ENCODE measurements at regions not wholly inside any gene's neighbourhood (a gene's known extent, or its start where the extent isn't known, plus 50 kb on each side); places are given as distances from the start of the nearest gene placed in this dataset.

DNA sequence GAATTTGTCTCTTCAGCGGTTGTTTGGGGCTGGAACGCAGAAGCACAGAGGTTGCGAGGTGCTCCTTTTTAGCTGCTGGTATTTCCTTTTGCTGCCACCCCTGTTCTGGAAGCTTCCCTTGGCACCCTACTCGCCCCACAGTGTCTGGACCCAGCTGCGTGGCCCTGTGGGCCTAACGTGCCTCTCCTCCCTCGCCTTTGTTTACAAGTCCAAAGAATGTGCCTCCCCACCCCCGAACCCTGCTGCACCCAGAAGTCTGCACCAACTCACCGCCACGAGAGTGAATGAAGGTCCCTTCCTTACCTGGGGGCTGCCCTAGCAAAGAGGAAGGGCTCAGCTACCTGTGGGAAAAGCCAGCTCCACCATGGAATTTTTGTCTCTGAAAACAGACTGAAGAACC, 139.7 kb upstream of the RPS6KA2 start:
- DNase-seq, result peak; percentile 60
- Histone ChIP-seq H3K4me3 (ENCODE audit: insufficient read depth, low read depth, low read length) (no peak overlapping the region), H3K27me3 (ENCODE audit: control insufficient read depth, insufficient read depth, low read length) (no peaks in the 10 kb centered on the region), H3K36me3 (replicated peaks; ENCODE audit: control insufficient read depth, insufficient read depth, low read length) (no peaks in the 10 kb centered on the region)

DNA sequence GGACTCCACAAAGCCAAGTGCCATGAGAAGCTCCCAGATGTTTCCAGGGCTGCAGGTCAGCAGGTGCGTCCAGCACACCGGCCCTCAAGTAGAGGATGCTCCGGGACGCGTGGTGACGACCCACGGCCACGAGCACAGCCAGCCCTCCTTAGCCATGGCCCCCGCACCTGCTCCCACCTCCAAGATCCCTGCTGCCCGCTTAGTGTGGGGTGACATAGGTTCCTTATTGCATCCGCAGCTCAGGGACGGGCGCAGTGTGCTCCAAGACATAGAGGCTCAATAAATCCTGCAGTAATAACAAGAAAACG, 138.1 kb upstream of the RPS6KA2 start:
- H3K27me3 ChIP-seq (ENCODE audit: control insufficient read depth, insufficient read depth, low read length), result no peaks in the 10 kb centered on the region
- no peak for DNase-seq
- no peak overlapping the region for H3K4me3 ChIP-seq (ENCODE audit: insufficient read depth, low read depth, low read length)
- H3K36me3 ChIP-seq (replicated peaks; ENCODE audit: control insufficient read depth, insufficient read depth, low read length), result no peaks in the 10 kb centered on the region

DNA sequence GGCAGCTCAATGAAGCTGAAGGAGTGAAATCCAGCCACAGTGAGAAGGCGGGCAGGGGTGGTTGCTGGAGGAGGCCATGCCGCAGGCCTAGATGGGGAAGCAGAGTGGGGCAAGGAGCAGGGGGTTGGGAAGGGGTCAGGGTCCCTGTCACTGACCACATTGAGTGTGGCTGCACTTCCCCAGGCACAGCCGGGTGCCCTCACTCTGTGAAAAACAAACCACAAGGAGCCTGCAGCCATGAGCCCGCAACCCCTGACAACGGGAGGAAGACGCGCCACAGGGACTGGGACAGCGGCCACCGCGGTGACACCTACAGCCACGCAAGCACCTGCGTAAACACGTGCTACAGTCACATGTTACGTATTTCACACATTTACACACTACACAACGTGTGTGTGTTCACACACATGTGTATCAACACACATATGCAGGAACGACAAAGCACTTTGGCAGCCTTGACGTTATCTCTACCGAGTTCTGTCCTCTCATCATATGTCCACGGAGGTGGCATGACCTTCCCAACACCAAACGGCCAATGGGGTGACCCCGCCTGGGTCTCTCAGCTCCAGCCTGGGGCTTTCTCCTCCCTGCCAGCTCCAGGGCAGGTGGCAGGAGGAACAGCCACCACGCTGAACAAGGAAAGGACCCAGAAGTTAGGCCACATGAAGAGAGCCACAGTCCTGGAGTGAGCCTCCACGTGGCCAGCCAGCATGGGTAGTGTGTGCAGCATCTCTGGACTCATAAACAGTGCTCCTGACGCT, 137.6 kb upstream of the RPS6KA2 start:
- DNase-seq, result no peak
- Histone ChIP-seq H3K27me3 (ENCODE audit: control insufficient read depth, insufficient read depth, low read length) (no peaks in the 10 kb centered on the region), H3K4me3 (ENCODE audit: insufficient read depth, low read depth, low read length) (no peak overlapping the region), H3K36me3 (replicated peaks; ENCODE audit: control insufficient read depth, insufficient read depth, low read length) (no peaks in the 10 kb centered on the region)

DNA sequence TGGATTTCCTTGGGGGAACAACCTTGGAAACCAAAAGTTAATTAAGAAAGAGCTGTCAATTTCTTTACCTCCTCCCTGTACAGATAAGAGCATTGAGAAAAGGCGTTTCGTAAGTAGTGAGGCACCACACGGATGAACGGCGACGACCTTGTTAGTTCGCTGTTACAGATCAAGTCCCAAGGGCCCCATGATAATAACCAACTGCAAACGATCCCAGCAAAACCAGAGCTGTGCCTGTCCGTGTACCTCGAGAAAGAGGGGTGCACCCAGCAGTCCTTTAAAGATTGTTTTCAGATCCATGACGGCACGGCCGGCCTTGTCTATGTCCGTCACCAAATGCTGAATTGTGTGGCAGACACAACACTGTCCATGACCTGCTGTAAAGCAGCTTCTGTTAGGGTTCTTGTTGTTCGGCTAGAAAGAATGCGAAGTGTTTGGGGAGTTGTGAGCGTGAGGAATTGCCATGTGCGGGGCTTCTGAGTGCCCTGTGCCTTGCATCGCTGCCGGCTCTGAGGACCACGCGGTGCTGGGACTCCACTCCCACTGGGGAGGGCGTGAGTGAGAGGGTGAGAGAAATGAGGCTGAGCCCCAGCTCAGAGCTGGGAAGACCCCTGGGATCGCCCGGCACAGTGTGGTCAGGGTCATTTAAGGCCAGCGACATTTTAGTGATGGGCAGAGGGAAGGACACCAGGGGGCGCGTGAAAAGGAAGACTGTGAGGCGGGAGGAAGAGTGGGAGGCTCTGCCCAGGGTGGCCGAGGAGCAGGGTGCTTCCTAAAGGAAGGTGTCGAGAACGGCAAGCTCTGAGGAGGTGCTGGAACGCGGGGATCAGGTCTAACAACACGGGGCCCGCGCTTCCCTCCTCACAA, 136.8 kb upstream of the RPS6KA2 start:
- H3K27me3 ChIP-seq (ENCODE audit: control insufficient read depth, insufficient read depth, low read length), result no peaks in the 10 kb centered on the region
- H3K4me3 ChIP-seq (ENCODE audit: insufficient read depth, low read depth, low read length), result no peak overlapping the region
- no peaks in the 10 kb centered on the region for H3K36me3 ChIP-seq (replicated peaks; ENCODE audit: control insufficient read depth, insufficient read depth, low read length)
- peak; percentile 66 for DNase-seq

DNA sequence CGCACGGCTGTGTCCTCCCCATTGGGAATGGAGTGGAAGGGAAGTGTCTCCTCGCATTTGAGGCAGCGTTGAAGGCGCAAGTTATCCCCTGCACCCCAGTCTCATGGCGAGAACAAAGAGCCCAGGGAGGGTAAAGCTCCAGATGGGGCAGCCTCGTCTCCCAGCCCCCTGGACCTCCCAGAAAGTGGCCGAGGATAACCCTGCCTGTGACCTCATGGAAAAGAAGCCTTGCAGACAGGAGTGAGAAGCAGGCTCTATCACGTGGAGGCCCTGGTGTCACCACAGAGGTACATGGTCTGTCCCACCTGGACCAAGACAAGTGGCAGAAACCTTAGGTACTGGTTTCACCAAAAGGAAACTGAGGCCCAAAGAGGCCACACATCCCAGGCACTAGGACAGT, 134.8 kb upstream of the RPS6KA2 start:
- no peak overlapping the region for H3K4me3 ChIP-seq (ENCODE audit: insufficient read depth, low read depth, low read length)
- DNase-seq, result no peak
- no peaks in the 10 kb centered on the region for H3K36me3 ChIP-seq (replicated peaks; ENCODE audit: control insufficient read depth, insufficient read depth, low read length)
- no peaks in the 10 kb centered on the region for H3K27me3 ChIP-seq (ENCODE audit: control insufficient read depth, insufficient read depth, low read length)

DNA sequence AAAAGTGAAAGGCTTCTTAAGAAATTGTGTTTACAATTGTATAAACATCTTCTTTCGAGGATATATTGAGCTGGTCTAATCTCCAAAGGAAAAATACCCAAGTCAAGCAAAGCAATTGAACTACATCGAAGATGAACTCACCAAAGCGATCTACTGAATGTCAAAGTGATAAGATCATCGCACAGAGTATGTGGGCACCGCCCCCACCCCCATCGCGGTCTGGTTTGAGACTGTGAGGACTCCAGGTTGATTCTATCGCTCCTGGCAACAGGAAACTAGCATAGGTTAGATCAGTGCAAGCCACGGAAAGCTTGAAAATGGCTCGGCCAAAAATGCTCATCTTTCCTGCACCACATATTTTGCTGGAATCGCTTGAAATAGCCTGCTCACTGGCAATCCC, 133.2 kb upstream of the RPS6KA2 start:
- DNase-seq, result no peak
- H3K27me3 ChIP-seq (ENCODE audit: control insufficient read depth, insufficient read depth, low read length), result no peaks in the 10 kb centered on the region
- H3K36me3 ChIP-seq (replicated peaks; ENCODE audit: control insufficient read depth, insufficient read depth, low read length), result no peaks in the 10 kb centered on the region
- H3K4me3 ChIP-seq (ENCODE audit: insufficient read depth, low read depth, low read length), result no peak overlapping the region

DNA sequence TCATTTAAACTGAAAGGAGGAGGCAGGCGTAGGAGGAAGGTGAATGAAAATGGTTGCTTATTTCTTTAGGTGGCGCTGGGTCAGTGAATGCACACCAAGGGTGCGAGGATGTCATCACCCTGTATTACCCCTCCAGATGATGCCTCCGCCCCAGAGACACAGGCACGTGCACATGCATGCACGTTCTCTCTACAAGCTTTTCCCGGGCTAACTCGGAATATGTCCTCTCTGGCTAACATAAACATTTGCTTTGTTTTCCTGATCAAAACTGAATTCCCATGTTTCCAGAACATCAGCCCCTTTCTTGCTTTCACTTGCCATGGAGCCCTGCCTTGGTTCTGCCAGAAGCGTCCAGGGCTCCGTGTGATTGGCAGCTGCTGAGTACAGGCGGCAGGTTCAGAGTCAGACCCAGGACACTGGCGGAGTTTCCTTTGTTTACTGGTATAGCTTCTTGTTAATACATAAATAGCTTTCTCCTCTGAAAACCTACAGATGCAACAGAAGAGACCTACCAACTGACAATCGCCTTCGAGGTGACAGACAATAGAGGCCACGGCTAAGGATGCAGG, 131.2 kb upstream of the RPS6KA2 start:
- no peak overlapping the region for H3K4me3 ChIP-seq (ENCODE audit: insufficient read depth, low read depth, low read length)
- no peaks in the 10 kb centered on the region for H3K27me3 ChIP-seq (ENCODE audit: control insufficient read depth, insufficient read depth, low read length)
- H3K36me3 ChIP-seq (replicated peaks; ENCODE audit: control insufficient read depth, insufficient read depth, low read length), result no peaks in the 10 kb centered on the region
- DNase-seq, result peak; percentile 50

DNA sequence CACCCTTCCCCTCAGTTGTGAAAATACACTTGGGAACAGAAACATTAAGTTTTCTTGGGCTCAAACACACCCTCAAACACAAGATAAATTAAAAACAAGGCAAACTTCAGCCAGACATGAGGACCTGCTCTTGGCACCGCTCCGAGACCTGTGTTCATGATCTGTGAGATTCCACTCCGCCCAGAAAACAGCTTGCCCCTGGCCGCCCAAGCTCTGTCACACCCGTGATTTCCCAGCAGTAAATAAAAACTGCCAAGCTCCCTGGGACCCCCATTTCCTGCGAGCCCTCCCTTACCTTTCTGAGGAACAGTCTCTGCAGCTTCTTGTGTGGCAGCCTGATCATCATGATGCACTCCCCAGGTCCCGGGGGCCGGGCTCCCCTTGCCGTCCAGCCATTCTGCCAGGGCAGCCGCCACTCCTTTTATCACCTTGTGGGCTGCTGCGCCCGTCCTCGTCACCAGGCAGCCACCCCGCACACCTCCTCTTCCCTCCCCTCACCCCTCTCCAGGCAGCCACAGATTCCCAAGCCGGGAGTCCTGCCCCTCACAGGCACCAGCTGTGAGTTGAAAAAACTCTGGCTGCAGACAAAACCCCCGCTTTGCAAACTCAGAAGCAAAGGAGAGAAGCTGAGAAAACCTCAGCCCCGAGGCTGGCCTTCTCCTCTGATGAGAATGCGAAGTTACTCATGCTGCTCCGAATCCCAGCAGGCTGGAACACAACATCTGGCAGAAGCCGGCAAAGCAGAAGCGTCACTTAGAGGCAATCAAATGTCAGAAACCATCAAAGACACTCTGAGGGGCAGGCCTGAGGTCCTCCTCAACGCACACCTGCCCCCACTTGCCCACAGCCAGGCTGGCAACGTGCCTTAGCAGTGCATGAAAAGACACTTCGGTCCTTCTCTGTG, 130.4 kb upstream of the RPS6KA2 start:
- no peak overlapping the region for H3K4me3 ChIP-seq (ENCODE audit: insufficient read depth, low read depth, low read length)
- peak; percentile 76 for DNase-seq
- H3K27me3 ChIP-seq (ENCODE audit: control insufficient read depth, insufficient read depth, low read length), result no peaks in the 10 kb centered on the region
- H3K36me3 ChIP-seq (replicated peaks; ENCODE audit: control insufficient read depth, insufficient read depth, low read length), result no peaks in the 10 kb centered on the region

DNA sequence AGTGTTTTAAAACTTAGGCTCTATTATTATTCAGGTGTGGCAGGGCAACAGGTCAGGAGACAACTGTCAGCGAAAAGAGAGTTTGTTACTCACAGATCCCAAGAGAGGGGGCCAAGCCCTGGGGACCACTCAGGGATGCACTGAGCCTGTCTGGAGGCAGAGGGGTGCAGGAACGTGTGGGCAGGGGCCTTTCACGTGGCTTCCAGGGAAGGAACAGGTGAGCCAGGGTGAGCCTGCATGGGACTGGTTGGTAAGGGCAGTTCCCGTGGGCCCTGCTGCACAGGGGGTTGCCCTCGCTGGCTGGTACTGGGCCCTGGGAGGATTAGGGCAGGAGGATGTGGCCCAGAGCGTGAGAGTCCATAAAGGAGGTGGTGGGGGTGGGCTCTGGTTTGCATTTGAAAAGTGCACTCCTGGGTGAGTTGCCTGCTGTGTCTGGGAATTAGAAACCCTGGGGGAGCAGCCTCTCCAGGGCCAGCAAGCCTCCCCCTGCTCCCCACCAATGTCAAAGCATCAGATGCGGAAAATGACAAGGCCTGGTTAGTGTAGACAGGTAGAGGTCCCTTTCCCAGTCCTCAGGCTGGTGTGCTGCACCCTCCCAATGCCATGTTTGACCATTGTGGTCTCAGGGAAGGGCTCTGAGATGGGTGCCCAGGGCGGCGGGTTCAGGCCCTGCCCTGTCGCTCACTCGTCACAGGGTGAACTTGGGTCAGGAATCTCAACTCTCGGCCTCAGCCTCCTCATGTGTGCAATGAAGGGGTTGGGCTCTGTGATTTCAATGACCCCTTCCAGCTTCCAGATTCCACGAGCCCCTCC, 127.4 kb upstream of the RPS6KA2 start:
- peak; percentile 84 for DNase-seq
- Histone ChIP-seq H3K36me3 (replicated peaks; ENCODE audit: control insufficient read depth, insufficient read depth, low read length) (no peaks in the 10 kb centered on the region), H3K4me3 (ENCODE audit: insufficient read depth, low read depth, low read length) (no peak overlapping the region), H3K27me3 (ENCODE audit: control insufficient read depth, insufficient read depth, low read length) (no peaks in the 10 kb centered on the region)

DNA sequence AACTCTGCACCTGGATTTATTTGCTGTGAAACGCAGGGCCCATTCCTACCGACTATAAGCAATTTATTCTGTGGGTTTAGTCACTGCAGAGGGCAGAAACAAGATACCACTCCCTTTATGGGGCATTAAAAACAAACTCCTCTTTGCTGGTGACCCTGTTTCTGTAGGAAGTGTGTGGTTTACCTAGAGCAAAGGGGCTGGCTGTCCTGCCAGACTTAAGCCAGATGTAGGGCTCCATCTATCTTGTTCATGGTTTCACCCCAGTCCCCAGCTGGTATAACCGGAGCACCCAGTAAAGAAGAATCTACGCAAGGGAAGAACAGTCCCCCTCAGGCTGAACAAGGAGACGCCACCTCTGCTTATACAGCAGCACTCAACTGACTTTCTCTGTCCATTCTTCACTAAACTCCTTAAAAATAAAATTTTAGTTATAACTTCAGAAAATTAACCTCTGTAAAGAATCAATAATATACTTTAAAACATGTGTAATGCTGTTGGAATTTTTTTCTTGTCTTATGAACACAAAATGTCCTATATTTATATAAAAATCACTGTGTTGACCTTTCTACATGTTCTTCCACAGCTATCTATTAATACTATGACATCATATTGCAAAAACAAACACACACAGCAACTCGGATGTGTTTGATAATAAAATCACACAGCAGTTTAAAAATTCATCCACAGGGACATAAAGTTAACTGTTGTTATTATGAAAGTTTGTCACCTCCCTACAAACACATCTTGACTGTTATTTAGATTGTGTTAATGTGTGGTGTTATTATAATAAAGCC, 126.1 kb upstream of the RPS6KA2 start:
- no peak for DNase-seq
- Histone ChIP-seq H3K4me3 (ENCODE audit: insufficient read depth, low read depth, low read length) (no peak overlapping the region), H3K36me3 (replicated peaks; ENCODE audit: control insufficient read depth, insufficient read depth, low read length) (no peaks in the 10 kb centered on the region), H3K27me3 (ENCODE audit: control insufficient read depth, insufficient read depth, low read length) (no peaks in the 10 kb centered on the region)

DNA sequence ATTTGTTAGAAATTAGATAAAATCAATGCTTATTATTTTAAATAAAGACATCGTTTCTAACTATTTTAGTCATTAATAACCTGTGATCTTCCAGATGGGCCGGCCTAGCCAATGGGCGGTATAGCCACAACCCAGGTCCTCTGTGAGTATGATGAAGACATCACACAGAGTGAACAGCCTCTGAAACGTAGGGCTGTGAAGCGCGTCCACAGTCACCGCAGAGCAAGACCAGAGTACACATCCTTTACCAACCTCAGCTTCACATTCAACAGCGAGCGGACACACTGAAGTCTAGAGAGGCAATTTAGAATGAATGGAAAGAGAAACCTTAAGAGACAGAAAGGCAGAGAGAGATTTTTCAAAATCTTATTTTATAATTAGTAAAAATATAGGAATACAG, 125.0 kb upstream of the RPS6KA2 start:
- Histone ChIP-seq H3K27me3 (ENCODE audit: control insufficient read depth, insufficient read depth, low read length) (no peaks in the 10 kb centered on the region), H3K36me3 (replicated peaks; ENCODE audit: control insufficient read depth, insufficient read depth, low read length) (no peaks in the 10 kb centered on the region), H3K4me3 (ENCODE audit: insufficient read depth, low read depth, low read length) (no peak overlapping the region)
- DNase-seq, result no peak

DNA sequence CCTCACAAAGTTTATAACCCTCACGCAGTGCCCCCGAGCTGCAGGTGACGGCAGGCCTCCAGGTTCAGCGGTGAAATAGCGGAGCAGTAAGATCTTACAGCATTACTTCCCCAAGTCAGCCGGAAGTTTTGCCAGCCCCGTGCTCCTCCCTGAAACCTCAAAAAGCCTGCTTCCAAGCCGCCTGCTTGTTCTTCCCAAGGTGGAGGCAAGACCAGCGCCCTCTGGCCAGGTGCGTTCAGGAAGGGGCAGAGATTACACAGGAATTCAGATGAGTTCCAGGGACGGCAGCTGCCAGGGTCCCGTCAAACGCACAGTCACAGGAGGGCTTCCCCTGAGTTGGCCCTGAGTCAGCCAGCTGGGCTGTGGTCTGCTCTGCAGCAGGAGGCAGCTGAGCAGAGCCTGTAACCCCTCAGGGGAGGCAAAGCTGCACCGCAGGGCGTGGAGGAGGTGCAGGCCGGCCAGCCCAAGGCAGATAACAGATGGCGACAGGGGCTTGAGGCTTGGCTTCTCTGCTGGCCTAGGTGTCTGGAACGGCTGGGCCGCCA, 124.1 kb upstream of the RPS6KA2 start:
- DNase-seq, result peak; percentile 76
- no peaks in the 10 kb centered on the region for H3K36me3 ChIP-seq (replicated peaks; ENCODE audit: control insufficient read depth, insufficient read depth, low read length)
- no peak overlapping the region for H3K4me3 ChIP-seq (ENCODE audit: insufficient read depth, low read depth, low read length)
- no peaks in the 10 kb centered on the region for H3K27me3 ChIP-seq (ENCODE audit: control insufficient read depth, insufficient read depth, low read length)
